Limb (tissue), 2 donors: ENCODE measurements at regions not wholly inside any gene's neighbourhood (a gene's known extent, or its start where the extent isn't known, plus 50 kb on each side); places are given as distances from the start of the nearest gene placed in this dataset.
"Not testable (repeated sequence)": the region's sequence is repeated elsewhere in the genome, so short reads cannot be mapped to it uniquely, and the experiment has no call there.

Experiments
- DNase-seq, 2 donors: peaks; one replicate each; pipeline ENCODE4 v3.0.0-alpha.2; 2016; ENCODE audit errors: extremely low spot score in 2 of 2

- DNase-seq: no peak
Measured at GRCh38 chr2:123597988-123598387, 427.1 kb upstream of the CNTNAP5 start.

DNA sequence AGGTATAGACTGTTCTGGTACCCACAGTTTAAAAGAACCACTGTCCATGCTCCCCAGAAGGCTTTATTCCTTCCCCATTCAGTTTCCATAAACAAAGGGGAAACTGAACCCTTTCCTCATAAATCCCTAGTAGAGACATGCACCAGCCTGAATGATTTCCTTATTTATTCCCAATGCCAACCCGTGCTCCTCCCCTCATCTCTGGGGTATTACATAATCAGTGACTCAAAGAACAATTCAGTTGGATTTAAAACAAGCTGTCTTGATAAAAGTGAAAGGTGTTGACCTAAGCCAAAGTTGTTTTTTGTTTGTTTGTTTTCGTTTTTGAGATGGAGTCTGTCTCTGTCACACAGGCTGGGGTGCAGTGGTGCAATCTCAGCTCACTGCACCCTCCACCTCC is 418.5 kb upstream of the CNTNAP5 start:
- no peak for DNase-seq

DNA sequence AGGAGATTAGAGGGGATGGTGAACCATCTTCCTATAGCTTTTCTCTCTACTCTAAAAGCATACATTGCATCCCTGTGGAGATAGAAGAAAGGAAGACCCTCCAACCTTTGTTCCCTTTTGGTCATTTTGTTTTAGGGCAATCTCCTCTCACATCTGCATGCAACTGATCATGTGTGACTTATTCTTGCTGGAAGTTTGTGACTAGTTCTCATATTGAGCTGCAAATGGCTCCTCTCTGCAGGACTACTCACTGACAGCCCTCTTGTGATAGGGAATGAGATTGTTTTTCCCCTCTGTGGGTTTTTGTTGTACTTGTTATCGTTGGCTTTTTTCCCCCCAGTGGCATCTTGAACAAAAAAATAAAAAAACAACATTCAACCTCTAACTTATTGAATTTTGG is 416.0 kb upstream of the CNTNAP5 start:
- DNase-seq: no peak

DNA sequence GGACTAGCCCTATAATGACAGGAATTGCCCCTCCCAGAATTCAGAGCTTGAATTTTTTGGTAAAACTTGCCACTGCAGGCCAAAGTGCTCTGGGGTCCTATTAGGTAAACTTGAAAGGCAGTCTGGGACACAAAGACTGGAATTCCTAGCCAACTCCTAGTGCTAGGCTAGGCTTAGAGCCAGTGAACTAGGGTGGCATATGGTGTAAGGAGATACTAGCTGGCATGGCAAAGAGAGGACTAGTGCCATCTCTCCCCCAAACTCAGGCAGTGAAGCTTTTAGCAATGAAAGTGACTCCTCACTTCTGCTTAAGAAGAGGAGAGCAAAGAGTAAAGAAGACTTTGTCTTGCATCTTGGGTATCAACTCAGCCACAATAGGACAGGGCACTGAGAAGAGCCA is 410.5 kb upstream of the CNTNAP5 start:
- no peak for DNase-seq

- not testable (repeated sequence) for DNase-seq
Measured at GRCh38 chr2:123618642-123619041, 406.4 kb upstream of the CNTNAP5 start.

- no peak for DNase-seq
Measured at GRCh38 chr2:123624816-123625215, 400.3 kb upstream of the CNTNAP5 start.

GRCh38 chr2:123636232-123636631 is 388.9 kb upstream of the CNTNAP5 start:
- no peak for DNase-seq

DNA sequence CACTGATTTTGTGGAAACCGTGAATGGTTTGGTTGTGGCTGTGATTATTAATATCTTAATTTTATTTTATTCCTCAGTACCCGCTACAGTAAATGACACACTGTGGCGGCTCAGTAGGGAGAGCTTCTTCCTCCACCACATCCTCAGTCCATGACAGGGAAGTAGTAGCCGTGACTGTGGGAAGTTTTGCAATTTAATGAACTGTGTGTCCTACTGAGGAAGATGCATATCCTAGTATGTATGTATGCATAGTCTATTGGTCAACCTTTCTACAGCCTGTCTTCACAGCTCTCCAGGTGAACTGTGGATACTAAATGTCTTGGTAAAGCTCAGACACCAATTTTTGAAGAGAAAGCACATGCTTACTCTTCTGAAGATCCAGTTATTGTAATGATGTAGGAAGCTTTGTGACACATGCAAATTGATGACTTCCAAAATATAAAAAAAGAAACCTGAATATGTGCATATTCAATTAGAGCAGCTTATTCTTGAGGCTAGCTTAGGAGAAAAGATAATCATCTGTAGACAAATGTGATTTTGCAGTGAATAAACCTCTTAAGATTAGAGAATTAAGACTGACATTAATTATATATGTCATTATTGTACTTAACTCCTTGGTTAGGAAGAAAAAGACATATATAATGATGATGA is 384.3 kb upstream of the CNTNAP5 start:
- no peak for DNase-seq

DNA sequence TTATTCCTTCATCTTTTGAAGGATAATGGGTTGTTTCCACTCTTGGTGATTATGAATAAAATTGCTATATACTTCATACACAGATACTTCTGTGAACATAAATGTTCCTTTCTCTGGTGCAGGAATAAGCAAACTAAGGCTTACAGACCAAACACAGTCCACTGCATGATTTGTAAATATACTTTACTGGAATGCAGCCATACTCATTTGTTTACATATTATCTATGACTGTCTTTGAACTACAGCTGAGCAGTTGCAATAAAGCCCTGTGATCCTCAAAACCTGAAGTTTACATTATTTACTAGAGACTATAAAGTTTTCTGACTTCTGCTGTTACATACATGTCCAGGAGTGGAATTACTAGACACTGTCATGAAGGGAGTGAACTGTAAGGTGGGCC is 381.0 kb upstream of the CNTNAP5 start:
- no peak for DNase-seq

DNA sequence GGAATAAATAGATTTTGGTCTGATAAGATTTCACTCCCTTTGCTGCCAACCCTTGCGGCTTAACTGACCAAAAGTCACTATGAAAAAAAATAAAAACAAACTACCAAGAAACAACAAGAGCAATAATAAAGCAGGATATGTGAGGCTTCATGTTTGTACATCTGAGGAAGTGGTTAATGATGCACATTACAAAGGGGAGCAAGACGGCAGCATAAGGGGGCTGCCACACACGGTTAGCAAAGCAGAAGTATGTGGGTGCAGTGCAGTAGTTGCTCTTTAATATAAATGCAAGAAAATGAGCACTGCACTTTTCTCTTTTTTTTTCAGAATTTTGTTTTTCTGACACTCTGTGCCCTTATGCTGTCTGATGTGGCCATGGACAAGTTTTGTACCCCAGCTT is 377.1 kb upstream of the CNTNAP5 start:
- no peak for DNase-seq

- DNase-seq: no peak
Measured at GRCh38 chr2:123648956-123649355, 376.1 kb upstream of the CNTNAP5 start.

DNA sequence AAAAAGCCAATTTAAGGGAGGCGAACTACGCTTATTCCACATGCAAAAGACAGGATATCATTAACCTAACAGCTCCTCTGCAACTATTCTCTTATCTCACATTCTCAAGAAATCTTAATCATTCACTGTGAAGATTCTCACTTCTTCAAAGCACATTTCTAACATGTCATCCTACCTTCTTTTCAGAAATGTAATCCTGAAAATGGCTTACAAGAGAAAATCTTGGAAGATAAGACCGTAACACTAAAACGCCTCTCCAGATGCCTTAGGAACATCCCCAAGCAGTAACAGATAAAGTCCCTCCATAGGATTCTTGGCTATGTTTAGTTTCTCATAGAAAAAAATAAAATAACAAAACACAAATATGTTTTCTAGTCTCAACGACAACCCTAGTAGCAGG is 373.9 kb upstream of the CNTNAP5 start:
- no peak for DNase-seq

GRCh38 chr2:123652320-123652719 is 372.8 kb upstream of the CNTNAP5 start:
- DNase-seq: no peak

- DNase-seq: no peak
Measured at GRCh38 chr2:123656590-123656989, 368.5 kb upstream of the CNTNAP5 start.

DNA sequence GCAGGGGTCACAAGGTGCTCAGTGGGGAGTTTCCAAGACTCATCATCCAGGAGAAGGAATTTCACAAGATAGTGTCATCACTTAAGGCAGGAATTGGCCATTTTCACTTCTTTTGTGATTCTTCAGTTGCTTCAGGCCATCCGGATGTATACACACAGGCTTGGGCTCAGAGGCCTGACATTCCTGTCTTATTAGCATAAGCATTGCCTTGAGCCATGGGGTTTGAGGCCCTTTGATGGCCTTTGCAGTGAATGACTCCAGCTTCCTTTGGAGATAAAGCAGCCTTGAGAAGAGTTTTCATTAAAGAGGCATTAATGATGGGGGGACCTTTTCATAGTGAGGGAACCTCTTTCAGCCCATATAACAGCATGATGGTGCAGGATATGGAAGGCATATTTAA is 366.0 kb upstream of the CNTNAP5 start:
- DNase-seq: no peak

- no peak for DNase-seq
Measured at GRCh38 chr2:123670286-123670685, 354.8 kb upstream of the CNTNAP5 start.

- DNase-seq: not testable (repeated sequence)
Measured at GRCh38 chr2:123683797-123684196, 341.3 kb upstream of the CNTNAP5 start.

DNA sequence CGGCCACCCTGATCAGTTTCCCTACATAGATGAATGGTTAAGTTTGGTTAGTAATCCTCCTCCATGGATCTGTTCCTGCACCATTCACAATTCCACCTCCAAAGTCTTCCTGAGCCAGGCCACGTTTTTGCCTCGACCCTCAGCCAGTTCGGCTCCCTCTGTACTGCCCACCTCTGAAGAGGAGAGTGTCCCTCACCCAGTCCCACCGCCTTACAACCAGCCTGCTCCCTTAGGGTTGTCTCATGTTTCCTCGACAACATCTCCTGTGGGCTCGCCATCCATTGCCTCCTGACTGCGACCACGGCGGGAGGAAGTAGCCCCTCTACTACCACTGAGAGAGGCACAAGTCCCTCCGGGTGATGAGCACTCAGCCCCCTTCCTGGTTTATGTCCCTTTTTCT is 338.0 kb upstream of the CNTNAP5 start:
- DNase-seq: no peak

- DNase-seq: no peak
Measured at GRCh38 chr2:123688231-123688940, 336.7 kb upstream of the CNTNAP5 start.

- DNase-seq: no peak
Measured at GRCh38 chr2:123692121-123692520, 333.0 kb upstream of the CNTNAP5 start.

DNA sequence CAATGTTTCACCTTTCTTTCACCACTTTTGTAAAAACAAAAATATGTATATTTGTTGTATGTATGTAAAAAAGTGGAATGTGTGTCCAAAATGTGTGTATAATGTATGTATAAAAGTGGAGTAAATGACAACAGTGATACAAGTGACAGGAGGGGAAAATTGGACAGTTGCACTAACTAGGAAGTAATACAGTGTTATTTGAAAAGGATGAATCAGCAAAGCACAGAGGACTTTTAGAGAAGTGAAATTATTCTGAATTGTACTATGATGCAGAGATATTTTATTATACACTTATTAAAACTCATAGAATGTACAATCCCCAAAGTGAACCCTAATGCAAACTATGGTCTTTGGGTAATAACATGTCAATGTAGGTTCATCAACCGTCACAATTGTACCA is 331.3 kb upstream of the CNTNAP5 start:
- DNase-seq: no peak

DNA sequence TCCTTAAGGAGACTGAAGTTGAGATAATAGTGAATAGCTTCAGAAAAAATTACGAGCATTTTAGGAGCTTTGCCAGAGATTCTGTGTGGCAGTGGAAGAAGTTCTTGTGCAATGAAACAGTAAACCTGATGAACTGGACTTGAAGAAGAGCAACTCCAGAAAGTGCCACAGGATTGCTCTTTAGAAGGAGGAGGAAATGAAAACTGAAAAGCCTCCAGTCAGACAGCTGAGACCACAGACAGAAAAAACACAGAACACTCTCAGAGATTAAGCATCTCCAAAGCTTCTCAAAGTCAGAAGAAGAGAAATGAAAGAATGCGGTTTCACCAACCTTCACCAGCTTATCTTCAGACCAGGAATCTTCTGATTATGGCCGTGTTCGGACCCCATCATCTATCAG is 329.7 kb upstream of the CNTNAP5 start:
- DNase-seq: no peak

GRCh38 chr2:123696021-123696420 is 329.1 kb upstream of the CNTNAP5 start:
- no peak for DNase-seq
